ENCODE measurements at regions not wholly inside any gene's neighbourhood (a gene's known extent, or its start where the extent isn't known, plus 50 kb on each side); places are given as distances from the start of the nearest gene placed in this dataset.

GRCh38 chr18:61608316-61608715 is 275.1 kb downstream of the CDH20 start:
- H3K9me3 ChIP-seq (replicated peaks; ENCODE audit: control insufficient read depth, insufficient read depth, low read length), result no peaks in the 10 kb centered on the region
- DNase-seq (ENCODE audit: low read depth, low spot score) (no peak), FAIRE-seq (no peak), ATAC-seq (no peak)
- ChIA-PET CTCF (no interaction called here), POLR2A (no interaction called here), SMC1A (ENCODE audit: uncharacterized antibody, unreplicated experiment) (no interaction called here), RAD21 (ENCODE audit: unreplicated experiment) (no interaction called here)
- in situ Hi-C loops (cut with MboI), result no loop called here
- H3K36me3 ChIP-seq (ENCODE audit: control insufficient read depth in 2 of 2, insufficient read depth in 2 of 2, low read length in 1 of 2), result no peaks in the 10 kb centered on the region
- no peak for TF ChIP-seq TCF12 (IDR thresholded peaks at IDR 0.05; ENCODE audit: low read depth, low read length)
- H3K9ac ChIP-seq (ENCODE audit: control insufficient read depth, insufficient read depth, low read length), result no peak overlapping the region
- no TSS peak for BruUV-seq (replicated peaks)
- H2AFZ ChIP-seq (ENCODE audit: control insufficient read depth, low read depth, low read length), result no peak overlapping the region
- H3K4me3 ChIP-seq, result no peak overlapping the region
- H3K4me2 ChIP-seq (ENCODE audit: control insufficient read depth, insufficient read depth), result no peak overlapping the region
- H3K27me3 ChIP-seq (replicated peaks in 1 of 2; ENCODE audit: control insufficient read depth in 2 of 2, insufficient read depth in 2 of 2, low read length in 1 of 2), result no peaks in the 10 kb centered on the region
- no peak overlapping the region for H3K27ac ChIP-seq (ENCODE audit: control insufficient read depth, insufficient read depth)
- no peaks in the 10 kb centered on the region for H3K4me1 ChIP-seq (ENCODE audit: control insufficient read depth, insufficient read depth, low read length)
- intact Hi-C loops (cut with micrococcal nuclease; ENCODE audit: unreplicated experiment), result no loop called here
- H4K20me1 ChIP-seq (ENCODE audit: control insufficient read depth, insufficient read depth), result no peaks in the 10 kb centered on the region
- no peaks in the 10 kb centered on the region for H3K79me2 ChIP-seq (ENCODE audit: control insufficient read depth, insufficient read depth, low read length)
- 0% methylated on average over 1 of the region's 1 CpG for WGBS (ENCODE audit: insufficient coverage, insufficient replicate concordance, low lambda C conversion rate, missing lambda C conversion rate)

GRCh38 chr18:61607867-61608266 is 274.6 kb downstream of the CDH20 start:
- ChIA-PET RAD21 (ENCODE audit: unreplicated experiment) (no interaction called here), POLR2A (no interaction called here), SMC1A (ENCODE audit: uncharacterized antibody, unreplicated experiment) (no interaction called here), CTCF (no interaction called here)
- ATAC-seq, result no peak
- in situ Hi-C loops (cut with MboI), result no loop called here
- Histone ChIP-seq H4K20me1 (ENCODE audit: control insufficient read depth, insufficient read depth) (no peaks in the 10 kb centered on the region), H3K79me2 (ENCODE audit: control insufficient read depth, insufficient read depth, low read length) (no peaks in the 10 kb centered on the region), H3K9ac (ENCODE audit: control insufficient read depth, insufficient read depth, low read length) (no peak overlapping the region), H3K4me1 (ENCODE audit: control insufficient read depth, insufficient read depth, low read length) (no peaks in the 10 kb centered on the region), H3K36me3 (ENCODE audit: control insufficient read depth in 2 of 2, insufficient read depth in 2 of 2, low read length in 1 of 2) (no peaks in the 10 kb centered on the region), H3K4me2 (ENCODE audit: control insufficient read depth, insufficient read depth) (no peak overlapping the region), H2AFZ (ENCODE audit: control insufficient read depth, low read depth, low read length) (no peak overlapping the region), H3K27ac (ENCODE audit: control insufficient read depth, insufficient read depth) (no peak overlapping the region), H3K4me3 (no peak overlapping the region), H3K27me3 (replicated peaks in 1 of 2; ENCODE audit: control insufficient read depth in 2 of 2, insufficient read depth in 2 of 2, low read length in 1 of 2) (no peaks in the 10 kb centered on the region), H3K9me3 (replicated peaks; ENCODE audit: control insufficient read depth, insufficient read depth, low read length) (no peaks in the 10 kb centered on the region)
- no TSS peak for BruUV-seq (replicated peaks)
- no peak for FAIRE-seq
- intact Hi-C loops (cut with micrococcal nuclease; ENCODE audit: unreplicated experiment), result no loop called here
- no peak for DNase-seq (ENCODE audit: low read depth, low spot score)
- 68% methylated on average over 2 of the region's 2 CpGs for WGBS (ENCODE audit: insufficient coverage, insufficient replicate concordance, low lambda C conversion rate, missing lambda C conversion rate)
- TF ChIP-seq YBX1 (IDR thresholded peaks at IDR 0.05), result no peak
- no peak for TF ChIP-seq GATAD2B (conservative IDR thresholded peaks at IDR 0.05; ENCODE audit: low read depth)
- no peak for TF ChIP-seq IKZF1 (conservative IDR thresholded peaks at IDR 0.05)
